Coronary artery (tissue), 2 donors: ENCODE measurements at regions not wholly inside any gene's neighbourhood (a gene's known extent, or its start where the extent isn't known, plus 50 kb on each side); places are given as distances from the start of the nearest gene placed in this dataset.

Experiments
- DNase-seq: peaks from one replicate; pipeline ENCODE4 v3.0.0-alpha.2; 2017; ENCODE audit warnings: low spot score
- H3K27ac ChIP-seq, 2 donors: fragments of 200-600 bp; sonication (generic); one replicate each; pipeline ENCODE4 v1.5.1; 2016 to 2019
- H3K4me3 ChIP-seq: fragments of 200-600 bp; sonication (generic); 2 replicates; pipeline ENCODE4 v1.5.1; 2016; ENCODE audit warnings: mild to moderate bottlenecking, moderate library complexity
- TF ChIP-seq, protein P1 (sequence below): fragments of 200-600 bp; sonication (generic); IDR thresholded peaks from one replicate; pipeline ENCODE4 v1.5.1; 2019; ENCODE audit warnings: antibody characterized with exemption

DNA sequence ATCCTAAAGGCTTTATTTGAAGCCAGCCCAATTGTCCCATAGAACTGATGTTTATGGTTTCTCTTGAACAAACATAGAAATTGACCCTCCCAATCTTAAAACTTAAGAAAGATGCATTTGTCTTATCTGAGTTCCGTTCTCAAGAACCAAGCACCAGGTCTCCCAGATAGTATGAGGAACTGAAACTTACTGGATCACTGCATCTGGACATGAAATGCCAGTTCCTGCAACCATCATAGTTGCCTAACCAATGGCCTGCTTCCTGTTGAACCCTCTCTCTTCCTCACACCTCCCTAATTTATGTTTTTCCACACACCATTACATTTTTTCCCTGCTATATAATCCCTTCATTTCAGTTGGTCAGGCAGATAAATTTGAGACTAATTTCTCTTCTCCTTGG is 478.9 kb downstream of the HTR1A start:
- H3K4me3 ChIP-seq, result no peak overlapping the region
- no peak for DNase-seq
- H3K27ac ChIP-seq, result no peak overlapping the region
- TF ChIP-seq, protein P1, sequence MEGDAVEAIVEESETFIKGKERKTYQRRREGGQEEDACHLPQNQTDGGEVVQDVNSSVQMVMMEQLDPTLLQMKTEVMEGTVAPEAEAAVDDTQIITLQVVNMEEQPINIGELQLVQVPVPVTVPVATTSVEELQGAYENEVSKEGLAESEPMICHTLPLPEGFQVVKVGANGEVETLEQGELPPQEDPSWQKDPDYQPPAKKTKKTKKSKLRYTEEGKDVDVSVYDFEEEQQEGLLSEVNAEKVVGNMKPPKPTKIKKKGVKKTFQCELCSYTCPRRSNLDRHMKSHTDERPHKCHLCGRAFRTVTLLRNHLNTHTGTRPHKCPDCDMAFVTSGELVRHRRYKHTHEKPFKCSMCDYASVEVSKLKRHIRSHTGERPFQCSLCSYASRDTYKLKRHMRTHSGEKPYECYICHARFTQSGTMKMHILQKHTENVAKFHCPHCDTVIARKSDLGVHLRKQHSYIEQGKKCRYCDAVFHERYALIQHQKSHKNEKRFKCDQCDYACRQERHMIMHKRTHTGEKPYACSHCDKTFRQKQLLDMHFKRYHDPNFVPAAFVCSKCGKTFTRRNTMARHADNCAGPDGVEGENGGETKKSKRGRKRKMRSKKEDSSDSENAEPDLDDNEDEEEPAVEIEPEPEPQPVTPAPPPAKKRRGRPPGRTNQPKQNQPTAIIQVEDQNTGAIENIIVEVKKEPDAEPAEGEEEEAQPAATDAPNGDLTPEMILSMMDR, result no peak

DNA sequence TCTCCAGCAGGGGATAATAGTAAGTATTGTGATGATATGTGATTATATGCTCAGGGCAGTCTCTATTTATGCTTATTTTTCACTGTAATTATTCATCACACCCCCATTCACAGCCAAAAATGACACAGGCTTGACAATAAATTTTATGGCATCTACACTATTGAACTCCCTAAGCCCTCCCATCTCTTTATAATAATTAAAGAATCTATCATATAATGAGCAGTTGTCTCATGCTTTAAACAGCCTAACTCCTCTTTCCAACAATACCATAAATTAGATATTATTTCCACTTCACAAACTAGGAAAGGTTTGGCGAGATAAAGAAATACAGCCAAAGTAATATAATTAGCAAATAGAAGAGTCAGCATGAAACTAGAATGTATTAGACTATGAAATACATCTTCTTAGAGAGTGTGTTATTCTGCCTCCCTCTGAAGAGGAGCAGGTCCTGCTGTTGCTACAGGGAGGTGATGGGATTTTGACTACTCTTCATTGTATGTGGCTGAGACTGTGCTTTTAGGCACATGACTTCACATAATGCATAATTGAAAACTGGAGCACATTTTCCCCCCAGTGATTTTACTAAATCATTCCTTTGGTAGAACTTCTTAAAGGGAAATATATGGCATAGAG is 488.8 kb downstream of the HTR1A start:
- TF ChIP-seq, protein P1, result no peak
- Histone ChIP-seq H3K27ac (no peak overlapping the region), H3K4me3 (no peak overlapping the region)
- no peak for DNase-seq

DNA sequence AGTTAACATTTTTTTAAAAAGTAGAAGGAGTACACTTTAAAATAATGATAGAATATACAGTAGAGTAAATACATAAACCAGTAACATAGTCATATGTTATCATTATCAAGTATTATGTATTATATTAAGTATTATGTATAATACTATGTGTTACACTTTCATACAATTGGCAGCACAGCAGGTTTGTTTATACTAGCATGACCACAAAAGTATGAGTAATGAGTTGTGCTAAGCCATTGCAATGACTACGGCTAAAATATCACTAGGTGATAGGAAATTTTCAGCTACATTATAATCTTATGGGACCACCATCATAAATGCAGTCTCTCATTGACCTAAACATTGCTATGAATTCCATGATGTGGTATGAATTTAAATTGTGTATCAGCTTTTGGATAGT is 506.0 kb downstream of the HTR1A start:
- DNase-seq, result no peak
- H3K27ac ChIP-seq, result no peak overlapping the region
- H3K4me3 ChIP-seq, result no peak overlapping the region
- TF ChIP-seq, protein P1, result no peak

DNA sequence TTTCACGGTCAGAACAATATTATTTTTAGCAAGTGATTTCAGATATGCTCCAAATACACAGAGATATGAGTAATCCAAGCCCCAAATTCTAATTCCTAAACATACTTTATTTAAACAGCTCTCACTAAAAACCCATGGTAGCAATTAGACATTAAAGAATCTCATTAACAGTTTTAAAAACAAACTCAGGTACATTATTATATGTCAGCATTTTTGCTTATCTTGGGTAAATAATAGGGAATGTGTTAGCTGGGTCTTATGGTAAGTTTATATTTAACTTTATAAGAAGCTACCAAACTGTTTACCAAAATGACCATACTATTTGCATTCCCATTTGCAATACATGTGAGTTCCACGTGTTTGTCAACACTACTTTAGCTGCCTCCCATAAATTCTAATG is 511.1 kb downstream of the HTR1A start:
- TF ChIP-seq, protein P1, result no peak
- no peak for DNase-seq
- H3K4me3 ChIP-seq, result no peak overlapping the region
- no peak overlapping the region for H3K27ac ChIP-seq

DNA sequence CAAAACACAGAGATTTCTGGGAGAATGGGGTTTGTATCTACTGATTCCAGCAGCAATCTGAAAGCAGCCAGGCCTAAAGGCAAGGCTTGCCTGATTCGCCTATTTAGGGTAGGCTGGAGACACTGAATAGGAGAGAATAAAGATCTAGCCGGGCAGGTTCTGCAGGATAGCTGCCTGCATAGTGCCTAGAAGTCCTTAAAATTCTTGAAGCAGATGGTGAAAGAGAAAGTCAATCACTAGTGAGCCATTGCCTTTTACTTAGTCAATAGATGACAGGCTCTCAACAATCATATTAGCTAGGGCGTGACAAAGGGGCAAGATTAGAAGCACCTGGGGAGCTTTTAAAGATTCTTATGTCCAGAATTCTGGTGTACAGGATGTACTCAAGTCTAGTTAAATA is 522.7 kb downstream of the HTR1A start:
- no peak overlapping the region for H3K4me3 ChIP-seq
- no peak overlapping the region for H3K27ac ChIP-seq
- TF ChIP-seq, protein P1, result no peak
- no peak for DNase-seq

DNA sequence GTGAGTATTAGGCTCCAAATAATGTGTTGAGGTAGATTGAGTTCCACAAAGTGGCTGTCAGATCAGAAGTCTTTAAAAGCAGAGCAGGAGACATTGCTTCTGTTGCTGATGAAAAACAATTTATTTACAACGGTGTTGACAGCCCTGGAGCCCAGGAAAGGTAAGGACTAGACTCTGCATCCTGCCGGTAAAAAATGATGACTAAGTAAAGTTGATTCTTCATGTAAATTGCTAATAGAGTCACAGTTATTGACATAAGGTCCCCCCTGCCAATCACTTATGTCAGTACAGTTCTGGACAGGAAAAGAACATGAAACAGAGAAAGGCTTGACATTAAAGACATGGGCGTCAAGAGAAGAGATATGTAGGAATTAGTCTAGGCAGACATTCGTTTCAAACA is 552.5 kb downstream of the HTR1A start:
- DNase-seq, result no peak
- H3K27ac ChIP-seq, result no peak overlapping the region
- TF ChIP-seq, protein P1, result no peak
- H3K4me3 ChIP-seq, result no peak overlapping the region

DNA sequence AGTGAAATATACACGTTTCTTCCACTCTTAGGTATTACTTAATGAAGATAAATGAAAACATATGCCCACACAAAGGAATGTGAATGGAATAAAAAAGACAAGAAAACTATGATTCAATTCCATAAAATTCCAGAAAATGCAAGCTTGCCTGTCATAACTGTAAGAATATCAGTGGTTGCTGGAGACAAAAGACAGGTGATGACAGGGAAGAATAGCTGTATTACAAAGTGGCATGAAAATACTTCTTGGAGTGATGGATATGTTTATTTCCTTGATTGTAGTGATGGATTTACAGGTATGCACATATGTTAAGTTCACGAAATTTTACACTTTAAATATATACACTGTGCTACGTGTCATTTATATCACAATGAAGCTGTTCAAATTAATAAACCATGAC is 553.3 kb downstream of the HTR1A start:
- H3K27ac ChIP-seq, result no peak overlapping the region
- TF ChIP-seq, protein P1, result no peak
- H3K4me3 ChIP-seq, result no peak overlapping the region
- DNase-seq, result no peak
